Activated T-cell treated with anti-CD3 and anti-CD28 coated beads, Interleukin-2, amount 50 U/mL, for 48 hours (primary cell): ENCODE measurements at regions not wholly inside any gene's neighbourhood (a gene's known extent, or its start where the extent isn't known, plus 50 kb on each side); places are given as distances from the start of the nearest gene placed in this dataset.
"Not testable (repeated sequence)": the region's sequence is repeated elsewhere in the genome, so short reads cannot be mapped to it uniquely, and the experiment has no call there.

Source experiments
- DNase-seq, 2 experiments: peaks; one replicate each; pipeline ENCODE4 v3.0.0-alpha.2; 2020

- no peak for DNase-seq
Measured at GRCh38 chr15:23750179-23750578, 63.1 kb upstream of the NDN start.

DNA sequence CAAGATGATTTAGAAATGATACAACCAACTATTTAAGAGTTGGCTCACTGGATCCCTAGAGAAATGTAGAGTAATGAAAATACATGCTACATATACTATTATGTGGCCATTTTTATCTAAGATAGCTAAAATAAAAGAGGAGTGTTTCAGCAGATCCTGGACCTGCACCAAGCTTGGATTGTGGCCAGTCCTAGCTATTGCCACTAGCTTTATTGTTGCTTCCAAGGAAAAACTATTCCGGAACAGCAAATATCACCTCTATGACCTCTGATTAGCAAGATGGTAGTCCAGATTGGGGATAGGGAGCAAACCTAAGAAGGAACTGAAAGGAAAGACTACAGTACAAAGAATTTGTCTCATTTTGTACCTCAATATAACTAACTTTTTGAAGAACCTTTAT lies 63.7 kb upstream of the NDN start:
- no peak for DNase-seq

DNA sequence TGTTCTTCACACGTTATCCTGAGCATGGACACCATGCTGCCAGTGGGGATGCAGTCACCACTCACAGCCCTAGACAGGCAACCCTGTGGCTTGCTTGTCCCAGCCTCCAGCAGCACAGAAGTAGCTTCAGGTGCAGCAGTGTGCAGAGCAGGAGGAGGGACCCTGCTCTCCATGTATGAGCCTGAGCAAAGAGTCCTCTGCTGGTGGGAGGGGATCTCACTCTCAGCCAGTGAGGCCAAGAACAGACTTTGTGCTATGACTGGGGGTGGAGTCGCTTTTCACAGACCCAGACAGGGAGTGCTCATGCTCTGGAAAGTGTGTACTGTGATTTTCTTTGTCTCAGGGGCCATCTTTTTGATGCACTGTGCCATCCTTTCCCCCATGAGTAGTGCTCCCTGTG lies 66.1 kb upstream of the NDN start:
- DNase-seq: no peak

GRCh38 chr15:23758891-23759290 lies 71.8 kb upstream of the NDN start:
- no peak for DNase-seq

GRCh38 chr15:23760024-23760423 lies 72.9 kb upstream of the NDN start:
- no peak for DNase-seq

GRCh38 chr15:23761386-23761785 lies 74.3 kb upstream of the NDN start:
- no peak for DNase-seq

DNA sequence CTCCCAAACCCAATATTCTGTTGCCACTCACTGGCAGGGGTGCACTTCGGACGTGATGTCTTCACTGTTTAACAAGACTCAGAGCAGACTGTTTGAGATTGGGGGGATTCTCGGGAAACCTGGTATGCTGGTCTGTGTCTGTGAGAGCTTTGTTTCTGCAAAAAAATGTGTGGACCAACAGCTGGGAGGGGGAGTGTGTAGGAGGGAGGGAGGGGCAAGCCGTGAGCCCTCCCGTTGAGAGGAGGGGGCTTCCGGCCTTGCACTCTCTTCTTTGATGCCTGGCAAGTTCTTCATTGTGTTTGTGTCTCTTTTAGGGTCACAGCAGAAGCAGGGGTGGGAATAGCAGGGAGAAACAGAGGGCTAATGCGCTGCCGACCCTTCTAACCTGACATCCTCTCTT lies 74.9 kb upstream of the NDN start:
- DNase-seq: no peak

GRCh38 chr15:23763021-23763420 lies 75.9 kb upstream of the NDN start:
- no peak for DNase-seq

- DNase-seq: no peak
Measured at GRCh38 chr15:23764306-23764705, 77.2 kb upstream of the NDN start.

DNA sequence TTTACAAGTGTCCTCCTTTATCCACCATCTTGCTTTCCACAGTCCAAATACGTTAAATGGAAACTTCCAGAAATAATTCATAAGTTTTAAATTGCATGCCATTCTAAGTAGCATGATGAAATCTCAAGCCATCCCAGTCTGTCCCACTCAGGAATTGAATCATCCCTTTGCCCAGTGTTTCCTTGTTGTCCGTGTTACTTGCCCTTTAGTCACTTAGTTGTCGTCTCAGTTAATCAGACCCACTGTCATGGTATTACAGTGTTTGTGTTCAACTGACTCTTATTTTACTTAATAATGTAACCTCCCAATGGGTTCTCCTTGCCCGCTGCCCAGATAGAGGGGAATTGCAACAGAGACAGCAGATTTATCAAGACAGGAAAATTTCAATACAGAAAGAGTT lies 77.6 kb upstream of the NDN start:
- DNase-seq: no peak

DNA sequence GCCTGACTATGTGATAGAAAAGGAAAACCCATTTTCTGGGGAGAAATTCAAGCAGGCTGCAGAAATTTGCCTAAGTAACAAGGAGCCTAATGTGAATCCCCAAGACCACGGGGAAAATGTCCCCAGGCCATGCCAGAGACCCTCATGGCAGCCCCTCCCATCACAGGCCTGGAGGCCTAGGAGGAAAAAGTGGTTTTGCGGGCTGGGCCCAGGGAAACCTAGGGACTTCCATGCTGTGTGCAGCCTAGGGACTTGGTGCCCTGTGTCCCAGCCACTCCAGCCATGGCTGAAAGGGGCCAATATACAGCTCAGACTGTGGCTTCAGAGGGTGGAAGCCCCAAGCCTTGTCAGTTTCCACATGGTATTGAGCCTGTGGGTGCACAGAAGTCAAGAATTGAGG lies 79.7 kb upstream of the NDN start:
- DNase-seq: not testable (repeated sequence)

GRCh38 chr15:23773093-23773492 lies 86.0 kb upstream of the NDN start:
- DNase-seq: no peak

DNA sequence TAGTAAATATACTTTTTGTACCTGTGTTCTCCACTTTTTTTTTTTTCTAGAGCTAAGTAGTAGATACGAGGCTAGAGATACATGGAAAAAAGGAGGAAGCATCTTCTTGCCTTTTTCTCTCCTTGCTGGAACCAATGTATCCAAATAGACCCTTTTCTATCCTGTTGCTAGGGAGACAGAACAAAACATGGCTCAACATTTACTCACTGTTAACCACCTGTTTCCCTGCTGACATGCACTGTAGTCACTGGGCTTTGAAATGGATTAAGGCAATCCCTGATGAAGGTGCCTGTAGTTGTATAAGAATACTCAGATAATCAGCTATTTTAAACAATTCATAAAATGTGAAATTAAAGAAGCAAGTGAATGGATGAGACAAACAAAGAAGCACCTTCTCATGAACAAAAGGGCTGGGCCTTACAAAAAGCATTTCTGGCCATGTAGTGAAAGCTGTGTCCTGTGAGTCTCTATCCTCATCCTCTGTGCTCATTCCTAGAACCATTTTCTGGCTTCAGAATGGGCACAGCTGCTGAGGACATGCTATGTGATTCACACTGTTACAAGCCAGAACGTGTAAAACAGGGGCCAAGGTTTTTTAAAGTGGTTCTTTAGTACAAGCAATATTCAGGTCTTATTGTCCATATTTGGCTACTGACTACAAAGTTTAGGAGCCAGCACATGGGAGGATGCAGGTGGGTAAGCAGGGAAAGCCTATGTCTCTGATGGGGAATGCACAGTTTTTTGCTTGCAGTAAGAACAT lies 100.4 kb upstream of the NDN start:
- no peak for DNase-seq

- no peak for DNase-seq
Measured at GRCh38 chr15:23793191-23793680, 106.1 kb upstream of the NDN start.

GRCh38 chr15:23797747-23798446 lies 110.8 kb upstream of the NDN start:
- DNase-seq: no peak

DNA sequence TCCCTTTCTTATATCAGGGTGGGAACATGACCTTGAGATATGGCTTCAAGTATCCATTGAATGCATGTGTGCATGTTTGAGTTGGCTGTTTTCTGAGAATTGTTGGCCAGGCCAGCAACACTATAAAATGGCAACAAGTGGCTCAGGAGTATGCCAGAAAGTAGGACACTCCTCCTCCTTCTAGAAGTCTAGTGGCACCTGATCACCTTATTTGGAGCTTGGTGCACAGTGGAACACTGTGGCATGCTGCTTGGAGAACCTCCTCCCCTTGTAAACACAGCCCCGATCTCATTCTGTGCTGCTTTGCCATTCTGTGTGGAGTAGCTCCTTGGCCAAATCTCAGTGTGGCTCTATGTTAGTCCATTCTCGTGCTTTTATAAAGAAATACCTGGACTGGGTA lies 114.8 kb upstream of the NDN start:
- no peak for DNase-seq

DNA sequence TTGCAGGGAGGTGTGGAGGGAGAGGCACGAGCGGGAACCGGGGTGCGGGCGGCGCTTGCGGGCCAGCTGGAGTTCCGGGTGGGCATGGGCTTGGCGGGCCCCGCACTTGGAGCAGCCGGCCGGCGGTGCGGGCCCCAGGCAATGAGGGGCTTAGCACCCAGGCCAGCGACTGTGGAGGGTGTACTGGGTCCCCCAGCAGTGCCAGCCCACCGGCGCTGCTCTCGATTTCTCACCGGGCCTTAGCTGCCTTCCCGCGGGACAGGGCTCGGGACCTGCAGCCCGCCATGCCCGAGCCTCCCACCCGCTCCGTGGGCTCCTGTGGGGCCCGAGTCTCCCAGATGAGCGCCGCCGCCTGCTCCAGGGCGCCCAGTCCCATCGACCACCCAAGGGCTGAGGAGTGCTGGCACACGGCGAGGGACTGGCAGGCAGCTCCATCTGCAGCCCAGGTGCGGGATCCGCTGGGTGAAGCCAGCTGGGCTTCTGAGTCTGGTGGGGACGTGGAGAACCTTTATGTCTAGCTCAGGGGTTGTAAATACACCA lies 115.9 kb upstream of the NDN start:
- DNase-seq: not testable (repeated sequence)

- DNase-seq: no peak
Measured at GRCh38 chr15:23806980-23807379, 119.9 kb upstream of the NDN start.

DNA sequence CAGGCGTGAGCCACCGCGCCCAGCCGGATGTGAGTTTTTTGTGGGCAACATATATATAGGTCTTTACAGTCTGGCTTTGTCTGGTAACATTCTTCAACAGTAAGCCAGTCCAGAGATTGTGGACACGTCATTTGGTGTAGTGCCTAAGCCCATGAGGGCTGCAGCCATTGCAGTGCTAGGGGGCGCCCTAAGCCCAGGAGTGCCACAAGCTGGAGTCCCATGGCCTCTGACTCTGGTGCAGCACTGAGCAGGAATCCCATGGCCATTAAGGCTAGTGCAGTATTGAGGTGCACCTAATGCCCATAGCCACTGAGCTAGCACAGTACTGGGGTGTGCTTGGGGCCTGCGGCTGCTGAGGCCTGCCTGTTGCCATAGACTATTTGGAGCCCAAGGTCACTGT lies 136.4 kb upstream of the NDN start:
- peak; percentile 17 to 23 for DNase-seq

- DNase-seq: no peak
Measured at GRCh38 chr15:23828786-23829185, 141.7 kb upstream of the NDN start.

DNA sequence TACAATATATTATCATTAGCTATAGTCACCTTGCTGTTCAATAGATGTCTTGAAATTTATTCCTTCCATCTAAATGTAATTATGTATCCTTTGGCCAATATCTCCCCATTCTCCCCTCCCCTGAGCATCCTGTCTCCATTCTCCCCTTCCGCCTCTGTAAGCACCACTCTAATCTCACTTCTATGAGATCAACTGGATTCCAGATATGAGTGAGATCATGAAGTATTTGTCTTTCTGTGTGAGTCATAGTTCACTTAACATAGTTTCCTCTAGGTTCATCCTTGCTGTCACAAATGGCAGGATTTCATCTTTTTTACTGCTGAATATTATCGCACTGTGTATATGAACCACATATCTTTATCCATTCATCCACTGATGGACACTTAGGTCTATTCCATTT lies 148.8 kb upstream of the NDN start:
- no peak for DNase-seq

- DNase-seq: no peak
Measured at GRCh38 chr15:23839893-23840474, 152.9 kb upstream of the NDN start.

DNA sequence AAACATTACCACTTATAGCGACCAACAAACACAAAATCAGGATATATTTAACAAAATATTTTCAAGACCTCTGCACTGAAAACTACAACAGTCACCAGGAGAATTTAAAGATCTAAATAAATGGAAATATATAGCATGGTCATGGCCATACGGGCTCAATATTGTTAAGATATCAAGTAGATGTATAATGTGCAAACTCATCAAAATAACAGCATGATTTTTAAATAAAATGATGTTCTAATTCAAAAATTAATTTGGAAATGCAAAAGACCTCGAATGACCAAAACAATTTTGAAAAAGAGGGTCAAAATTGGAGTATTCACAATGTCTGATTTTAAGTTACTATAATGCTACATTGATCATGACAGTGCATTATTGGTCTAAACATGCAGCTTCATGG lies 159.1 kb upstream of the NDN start:
- no peak for DNase-seq

GRCh38 chr15:23850666-23851065 lies 163.6 kb upstream of the NDN start:
- DNase-seq: no peak
